ENCODE measurements at regions not wholly inside any gene's neighbourhood (a gene's known extent, or its start where the extent isn't known, plus 50 kb on each side); places are given as distances from the start of the nearest gene placed in this dataset.

- TF ChIP-seq CTCF (IDR thresholded peaks at IDR 0.05; ENCODE audit: insufficient read depth, low read depth, low read length): no peak
- no peak for TF ChIP-seq EZH2 (IDR thresholded peaks at IDR 0.05; ENCODE audit: insufficient read depth, low read length)
Observed at GRCh38 chr13:85419611-85420010, 379.6 kb downstream of the SLITRK6 start.

All from astrocyte (in vitro differentiated cells and primary cell).